ENCODE measurements at regions not wholly inside any gene's neighbourhood (a gene's known extent, or its start where the extent isn't known, plus 50 kb on each side); places are given as distances from the start of the nearest gene placed in this dataset.

DNA sequence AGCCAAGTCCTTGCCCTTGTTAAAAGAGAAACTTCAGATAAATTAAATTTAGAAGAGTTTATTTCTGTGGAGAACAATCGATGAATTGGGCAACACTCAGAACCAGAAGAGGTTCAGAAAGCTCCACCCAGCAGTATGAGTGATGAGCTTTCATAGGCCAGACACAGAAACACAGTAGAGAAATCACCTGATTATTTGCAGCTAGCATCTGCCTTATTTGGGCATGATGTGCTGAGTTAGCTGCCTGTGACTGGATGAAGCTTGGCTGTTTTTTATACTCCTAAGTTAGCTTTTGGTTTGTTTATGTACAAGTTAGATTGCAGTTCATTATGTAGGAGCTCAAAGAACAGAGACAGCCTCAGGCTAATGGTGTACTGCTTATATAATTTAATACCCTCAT is 269.5 kb upstream of the SESN3 start:
- H3K9ac ChIP-seq: no peak overlapping the region
- no peak overlapping the region for H3K4me3 ChIP-seq (ENCODE audit: low read depth in 2 of 2, low read length in 1 of 2)
- no peaks in the 10 kb centered on the region for H3K9me2 ChIP-seq
- WGBS (ENCODE audit: low lambda C conversion rate): 36% methylated on average over 1 of the region's 1 CpG
- no peaks in the 10 kb centered on the region for H3F3A ChIP-seq (replicated peaks; ENCODE audit: insufficient read depth)
- H3K27me3 ChIP-seq (ENCODE audit: insufficient read depth): no peaks in the 10 kb centered on the region
- ChIA-PET POLR2A (no interaction called here), CTCF (no interaction called here)
- TF ChIP-seq, protein P1, sequence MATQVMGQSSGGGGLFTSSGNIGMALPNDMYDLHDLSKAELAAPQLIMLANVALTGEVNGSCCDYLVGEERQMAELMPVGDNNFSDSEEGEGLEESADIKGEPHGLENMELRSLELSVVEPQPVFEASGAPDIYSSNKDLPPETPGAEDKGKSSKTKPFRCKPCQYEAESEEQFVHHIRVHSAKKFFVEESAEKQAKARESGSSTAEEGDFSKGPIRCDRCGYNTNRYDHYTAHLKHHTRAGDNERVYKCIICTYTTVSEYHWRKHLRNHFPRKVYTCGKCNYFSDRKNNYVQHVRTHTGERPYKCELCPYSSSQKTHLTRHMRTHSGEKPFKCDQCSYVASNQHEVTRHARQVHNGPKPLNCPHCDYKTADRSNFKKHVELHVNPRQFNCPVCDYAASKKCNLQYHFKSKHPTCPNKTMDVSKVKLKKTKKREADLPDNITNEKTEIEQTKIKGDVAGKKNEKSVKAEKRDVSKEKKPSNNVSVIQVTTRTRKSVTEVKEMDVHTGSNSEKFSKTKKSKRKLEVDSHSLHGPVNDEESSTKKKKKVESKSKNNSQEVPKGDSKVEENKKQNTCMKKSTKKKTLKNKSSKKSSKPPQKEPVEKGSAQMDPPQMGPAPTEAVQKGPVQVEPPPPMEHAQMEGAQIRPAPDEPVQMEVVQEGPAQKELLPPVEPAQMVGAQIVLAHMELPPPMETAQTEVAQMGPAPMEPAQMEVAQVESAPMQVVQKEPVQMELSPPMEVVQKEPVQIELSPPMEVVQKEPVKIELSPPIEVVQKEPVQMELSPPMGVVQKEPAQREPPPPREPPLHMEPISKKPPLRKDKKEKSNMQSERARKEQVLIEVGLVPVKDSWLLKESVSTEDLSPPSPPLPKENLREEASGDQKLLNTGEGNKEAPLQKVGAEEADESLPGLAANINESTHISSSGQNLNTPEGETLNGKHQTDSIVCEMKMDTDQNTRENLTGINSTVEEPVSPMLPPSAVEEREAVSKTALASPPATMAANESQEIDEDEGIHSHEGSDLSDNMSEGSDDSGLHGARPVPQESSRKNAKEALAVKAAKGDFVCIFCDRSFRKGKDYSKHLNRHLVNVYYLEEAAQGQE (IDR thresholded peaks at IDR 0.05; ENCODE audit: low read depth, low read length): no peak
- TF ChIP-seq SIN3A (IDR thresholded peaks at IDR 0.05; ENCODE audit: borderline replicate concordance, low read depth, low read length) (no peak), EP300 (IDR thresholded peaks at IDR 0.05; ENCODE audit: borderline replicate concordance in 1 of 2, low read depth in 1 of 2, low read length in 1 of 2) (no peak), EZH2phosphoT487 (IDR thresholded peaks at IDR 0.05; ENCODE audit: borderline replicate concordance, low read depth) (no peak), SMC3 (IDR thresholded peaks at IDR 0.05; ENCODE audit: low read depth, low read length) (no peak), TAF1 (IDR thresholded peaks at IDR 0.05; ENCODE audit: borderline replicate concordance, low read depth, low read length) (no peak), FOSL2 (IDR thresholded peaks at IDR 0.05; ENCODE audit: borderline replicate concordance, low read depth) (no peak), NFIC (IDR thresholded peaks at IDR 0.05; ENCODE audit: borderline replicate concordance) (no peak), ELF1 (IDR thresholded peaks at IDR 0.05) (no peak), RFX5 (IDR thresholded peaks at IDR 0.05; ENCODE audit: low read length) (no peak)
- TF ChIP-seq, protein P2, sequence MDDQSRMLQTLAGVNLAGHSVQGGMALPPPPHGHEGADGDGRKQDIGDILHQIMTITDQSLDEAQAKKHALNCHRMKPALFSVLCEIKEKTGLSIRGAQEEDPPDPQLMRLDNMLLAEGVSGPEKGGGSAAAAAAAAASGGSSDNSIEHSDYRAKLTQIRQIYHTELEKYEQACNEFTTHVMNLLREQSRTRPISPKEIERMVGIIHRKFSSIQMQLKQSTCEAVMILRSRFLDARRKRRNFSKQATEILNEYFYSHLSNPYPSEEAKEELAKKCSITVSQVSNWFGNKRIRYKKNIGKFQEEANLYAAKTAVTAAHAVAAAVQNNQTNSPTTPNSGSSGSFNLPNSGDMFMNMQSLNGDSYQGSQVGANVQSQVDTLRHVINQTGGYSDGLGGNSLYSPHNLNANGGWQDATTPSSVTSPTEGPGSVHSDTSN (IDR thresholded peaks at IDR 0.05): no peak
- H4K20me1 ChIP-seq (ENCODE audit: insufficient read depth): no peaks in the 10 kb centered on the region
- no peaks in the 10 kb centered on the region for H3K9me3 ChIP-seq
- H3K79me2 ChIP-seq (ENCODE audit: insufficient read depth): no peaks in the 10 kb centered on the region
- H3K36me3 ChIP-seq (replicated peaks in 1 of 2; ENCODE audit: control insufficient read depth in 1 of 2, insufficient read depth in 2 of 2, low read length in 1 of 2): no peaks in the 10 kb centered on the region
- H2AFZ ChIP-seq (ENCODE audit: low read depth): no peak overlapping the region
- H3K4me2 ChIP-seq: no peak overlapping the region
- H3K27ac ChIP-seq (ENCODE audit: low read depth in 2 of 2, low read length in 1 of 2): no peak overlapping the region
- no peaks in the 10 kb centered on the region for H3K4me1 ChIP-seq (ENCODE audit: control insufficient read depth in 1 of 2, insufficient read depth in 2 of 2, low read depth in 1 of 2, low read length in 1 of 2)
- DNase-seq: no peak

DNA sequence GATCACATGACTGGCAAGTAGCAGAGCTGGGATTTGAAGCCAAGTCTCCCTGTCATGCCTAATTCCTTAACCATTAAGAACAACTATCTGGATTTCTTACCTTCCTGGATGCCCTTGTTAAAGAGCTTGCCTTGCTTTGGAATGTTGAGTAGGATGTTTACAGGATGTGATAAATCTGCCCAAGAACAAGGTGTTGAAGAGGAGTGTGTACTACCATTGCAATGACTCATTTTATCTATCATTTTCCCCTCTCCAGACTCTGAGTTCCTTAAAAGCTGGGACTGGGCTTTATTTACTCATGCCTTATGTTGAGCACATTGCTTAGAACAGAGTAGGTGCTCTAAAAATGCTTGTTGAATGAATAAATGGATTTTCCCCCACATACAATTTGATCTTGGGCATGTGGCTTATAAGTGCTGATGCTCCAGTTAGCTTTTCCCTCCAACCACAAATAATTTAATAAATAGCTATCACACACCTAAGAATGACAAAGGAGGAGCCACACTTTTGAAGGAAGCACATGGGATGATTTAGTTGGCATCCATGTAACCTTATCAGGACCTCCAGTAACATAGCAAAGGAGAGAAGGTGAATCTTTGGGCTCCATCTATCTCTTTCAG is 268.6 kb upstream of the SESN3 start:
- H3F3A ChIP-seq (replicated peaks; ENCODE audit: insufficient read depth): no peaks in the 10 kb centered on the region
- H3K36me3 ChIP-seq (replicated peaks in 1 of 2; ENCODE audit: control insufficient read depth in 1 of 2, insufficient read depth in 2 of 2, low read length in 1 of 2): no peaks in the 10 kb centered on the region
- no peak for DNase-seq
- H3K4me2 ChIP-seq: no peak overlapping the region
- H3K27me3 ChIP-seq (ENCODE audit: insufficient read depth): no peaks in the 10 kb centered on the region
- no peak overlapping the region for H3K27ac ChIP-seq (ENCODE audit: low read depth in 2 of 2, low read length in 1 of 2)
- H2AFZ ChIP-seq (ENCODE audit: low read depth): no peak overlapping the region
- no peak overlapping the region for H3K9ac ChIP-seq
- no peaks in the 10 kb centered on the region for H3K79me2 ChIP-seq (ENCODE audit: insufficient read depth)
- H3K4me3 ChIP-seq (ENCODE audit: low read depth in 2 of 2, low read length in 1 of 2): no peak overlapping the region
- no peaks in the 10 kb centered on the region for H3K9me3 ChIP-seq
- ChIA-PET CTCF (no interaction called here), POLR2A (no interaction called here)
- no peaks in the 10 kb centered on the region for H3K9me2 ChIP-seq
- no peaks in the 10 kb centered on the region for H4K20me1 ChIP-seq (ENCODE audit: insufficient read depth)
- H3K4me1 ChIP-seq (ENCODE audit: control insufficient read depth in 1 of 2, insufficient read depth in 2 of 2, low read depth in 1 of 2, low read length in 1 of 2): no peaks in the 10 kb centered on the region
- no peak for TF ChIP-seq YY1 (IDR thresholded peaks at IDR 0.05; ENCODE audit: low read depth)
- TF ChIP-seq TCF12 (IDR thresholded peaks at IDR 0.05): no peak
- TF ChIP-seq, protein P3, sequence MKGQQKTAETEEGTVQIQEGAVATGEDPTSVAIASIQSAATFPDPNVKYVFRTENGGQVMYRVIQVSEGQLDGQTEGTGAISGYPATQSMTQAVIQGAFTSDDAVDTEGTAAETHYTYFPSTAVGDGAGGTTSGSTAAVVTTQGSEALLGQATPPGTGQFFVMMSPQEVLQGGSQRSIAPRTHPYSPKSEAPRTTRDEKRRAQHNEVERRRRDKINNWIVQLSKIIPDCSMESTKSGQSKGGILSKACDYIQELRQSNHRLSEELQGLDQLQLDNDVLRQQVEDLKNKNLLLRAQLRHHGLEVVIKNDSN (IDR thresholded peaks at IDR 0.05; ENCODE audit: borderline replicate concordance, low read depth): no peak
- no peak for TF ChIP-seq NFIC (IDR thresholded peaks at IDR 0.05; ENCODE audit: borderline replicate concordance)
- TF ChIP-seq FOXJ3 (CRISPR knock-in tag; IDR thresholded peaks at IDR 0.05): no peak
- TF ChIP-seq, protein P4, sequence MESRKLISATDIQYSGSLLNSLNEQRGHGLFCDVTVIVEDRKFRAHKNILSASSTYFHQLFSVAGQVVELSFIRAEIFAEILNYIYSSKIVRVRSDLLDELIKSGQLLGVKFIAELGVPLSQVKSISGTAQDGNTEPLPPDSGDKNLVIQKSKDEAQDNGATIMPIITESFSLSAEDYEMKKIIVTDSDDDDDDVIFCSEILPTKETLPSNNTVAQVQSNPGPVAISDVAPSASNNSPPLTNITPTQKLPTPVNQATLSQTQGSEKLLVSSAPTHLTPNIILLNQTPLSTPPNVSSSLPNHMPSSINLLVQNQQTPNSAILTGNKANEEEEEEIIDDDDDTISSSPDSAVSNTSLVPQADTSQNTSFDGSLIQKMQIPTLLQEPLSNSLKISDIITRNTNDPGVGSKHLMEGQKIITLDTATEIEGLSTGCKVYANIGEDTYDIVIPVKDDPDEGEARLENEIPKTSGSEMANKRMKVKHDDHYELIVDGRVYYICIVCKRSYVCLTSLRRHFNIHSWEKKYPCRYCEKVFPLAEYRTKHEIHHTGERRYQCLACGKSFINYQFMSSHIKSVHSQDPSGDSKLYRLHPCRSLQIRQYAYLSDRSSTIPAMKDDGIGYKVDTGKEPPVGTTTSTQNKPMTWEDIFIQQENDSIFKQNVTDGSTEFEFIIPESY (IDR thresholded peaks at IDR 0.05; ENCODE audit: borderline replicate concordance, low read depth): no peak
- no peak for TF ChIP-seq EP300 (IDR thresholded peaks at IDR 0.05; ENCODE audit: borderline replicate concordance in 1 of 2, low read depth in 1 of 2, low read length in 1 of 2)
- TF ChIP-seq GATA2 (CRISPR knock-in tag; IDR thresholded peaks at IDR 0.05): no peak
- TF ChIP-seq, protein P5, sequence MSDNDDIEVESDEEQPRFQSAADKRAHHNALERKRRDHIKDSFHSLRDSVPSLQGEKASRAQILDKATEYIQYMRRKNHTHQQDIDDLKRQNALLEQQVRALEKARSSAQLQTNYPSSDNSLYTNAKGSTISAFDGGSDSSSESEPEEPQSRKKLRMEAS (IDR thresholded peaks at IDR 0.05; ENCODE audit: low read depth): no peak
- no peak for TF ChIP-seq FOXM1 (IDR thresholded peaks at IDR 0.05; ENCODE audit: low read depth)
- TF ChIP-seq GABPA (IDR thresholded peaks at IDR 0.05; ENCODE audit: low read depth): no peak
- no peak for TF ChIP-seq ELF1 (IDR thresholded peaks at IDR 0.05)
- TF ChIP-seq SIN3A (IDR thresholded peaks at IDR 0.05; ENCODE audit: borderline replicate concordance, low read depth, low read length): no peak
